B cell (primary cell): ENCODE measurements at regions not wholly inside any gene's neighbourhood (a gene's known extent, or its start where the extent isn't known, plus 50 kb on each side); places are given as distances from the start of the nearest gene placed in this dataset.

Source experiments
- ATAC-seq: fragments of 200-7000 bp; cut with Tn5 transposase; one replicate; pipeline ENCODE4 v1.10.0; 2021; ENCODE audit warnings: low read depth, mild to moderate bottlenecking, moderate number of reproducible peaks, moderate library complexity
- CTCF ChIA-PET: fragments of 350-600 bp; sonication (Branson Sonifier 250); formaldehyde crosslinking; loops from one replicate; lab custom pipeline; 2021; ENCODE audit warnings: antibody characterized with exemption, inconsistent platforms; lab: Charles Lee
- POLR2A ChIA-PET: fragments of 350-600 bp; sonication (Branson Sonifier 250); formaldehyde crosslinking; loops from one replicate; lab custom pipeline; 2021; ENCODE audit warnings: antibody characterized with exemption; lab: Charles Lee
- DNase-seq: peaks from one replicate; pipeline ENCODE4 v3.0.0; 2013
- H2AFZ ChIP-seq: 2 replicates; pipeline ENCODE4 v1.6.1; 2012; ENCODE audit warnings: mild to moderate bottlenecking, low read depth, low read length; ENCODE audit not compliant: insufficient read depth, poor library complexity, severe bottlenecking
- H3K27ac ChIP-seq, 2 donors: 1 replicate in 1 of 2; 2 replicates in 1 of 2; pipeline ENCODE4 v1.5.1; 2012 to 2013; ENCODE audit warnings: low read length in 2 of 2, mild to moderate bottlenecking in 2 of 2, moderate library complexity in 1 of 2
- H3K27me3 ChIP-seq, 4 experiments: fragments of 200-600 bp in 1 of 4; sonication (generic) in 1 of 4; replicated peaks in 1 of 4; 1 replicate in 2 of 4; 2 replicates in 2 of 4; pipeline versions ENCODE4 v1.6.1 to v1.7.0; 2013 to 2016; ENCODE audit warnings: low read length in 3 of 4, mild to moderate bottlenecking in 2 of 4, mixed read lengths in 1 of 4, moderate library complexity in 1 of 4; ENCODE audit not compliant: insufficient read depth in 4 of 4, control insufficient read depth in 3 of 4; ENCODE audit errors: control extremely low read depth in 1 of 4
- H3K36me3 ChIP-seq, 2 experiments: replicated peaks in 1 of 2; 1 replicate in 1 of 2; 2 replicates in 1 of 2; pipeline versions ENCODE4 v1.6.1 to v1.7.1; 2013; ENCODE audit warnings: low read length in 1 of 2; ENCODE audit not compliant: insufficient read depth in 2 of 2, control insufficient read depth in 1 of 2; ENCODE audit errors: control extremely low read depth in 1 of 2, extremely low read depth in 1 of 2
- H3K4me1 ChIP-seq, 2 donors: fragments of 200-600 bp in 1 of 2; sonication (generic) in 1 of 2; 1 replicate in 1 of 2; 2 replicates in 1 of 2; pipeline versions ENCODE4 v1.5.1 to v1.6.1; 2013 to 2017; ENCODE audit warnings: low read length in 2 of 2; ENCODE audit not compliant: control insufficient read depth in 2 of 2, insufficient read depth in 2 of 2
- H3K4me2 ChIP-seq: replicated peaks from 2 replicates; pipeline ENCODE3; 2012; ENCODE audit warnings: mild to moderate bottlenecking, low read depth, low read length; ENCODE audit not compliant: poor library complexity, severe bottlenecking
- H3K4me3 ChIP-seq, 5 experiments: fragments of 200-600 bp in 1 of 5; sonication (generic) in 1 of 5; 1 replicate in 3 of 5; 2 replicates in 2 of 5; pipeline versions ENCODE4 v1.5.1 to v1.7.0; 2011 to 2016; ENCODE audit warnings: low read length in 4 of 5, mild to moderate bottlenecking in 4 of 5, low read depth in 2 of 5, control low read depth in 1 of 5, moderate library complexity in 1 of 5; ENCODE audit not compliant: insufficient read depth in 1 of 5; ENCODE audit errors: control extremely low read depth in 1 of 5, extremely low read depth in 1 of 5
- H3K79me2 ChIP-seq: fragments of 200-600 bp; sonication (generic); one replicate; pipeline ENCODE4 v1.6.0; 2016; ENCODE audit warnings: low read length; ENCODE audit not compliant: control insufficient read depth, insufficient read depth
- H3K9ac ChIP-seq: fragments of 200-600 bp; sonication (generic); 2 replicates; pipeline ENCODE4 v1.6.1; 2017; ENCODE audit warnings: mild to moderate bottlenecking, low read length, moderate library complexity
- H3K9me3 ChIP-seq, 3 donors: one replicate each; pipeline versions ENCODE4 v1.6.1 to v1.7.1; 2013; ENCODE audit warnings: low read length in 2 of 3; ENCODE audit not compliant: control insufficient read depth in 2 of 3, insufficient read depth in 1 of 3; ENCODE audit errors: control extremely low read depth in 1 of 3
- H4K20me1 ChIP-seq: 2 replicates; pipeline ENCODE4 v1.6.0; 2012; ENCODE audit warnings: mild to moderate bottlenecking, low read length; ENCODE audit not compliant: insufficient read depth, control insufficient read depth, poor library complexity, severe bottlenecking
- H3K27ac Mint-ChIP-seq: one replicate; pipeline ENCODE4 v1.8.0; 2021; ENCODE audit warnings: mixed read lengths
- H3K27me3 Mint-ChIP-seq: one replicate; pipeline ENCODE4 v1.8.0; 2021; ENCODE audit warnings: mixed read lengths
- H3K4me1 Mint-ChIP-seq: one replicate; pipeline ENCODE4 v1.8.0; 2021; ENCODE audit warnings: mixed read lengths
- H3K4me3 Mint-ChIP-seq: one replicate; pipeline ENCODE4 v1.8.0; 2021; ENCODE audit warnings: mixed read lengths
- H3K9me3 Mint-ChIP-seq: one replicate; pipeline ENCODE4 v1.8.0; 2022; ENCODE audit warnings: mixed read lengths; ENCODE audit not compliant: insufficient read depth
- EZH2 ChIP-seq: IDR thresholded peaks from 2 replicates; pipeline ENCODE4 v1.6.1; 2012; ENCODE audit warnings: borderline replicate concordance, low read depth, mild to moderate bottlenecking, moderate library complexity, low read length; ENCODE audit not compliant: insufficient read depth, poor library complexity, severe bottlenecking
- WGBS: methylation state at CpG from one replicate; pipeline ENCODE4 v1.1.5; 2013; ENCODE audit warnings: missing lambda C conversion rate; ENCODE audit not compliant: insufficient coverage; 5-methylcytosine and 5-hydroxymethylcytosine counted together
- intact Hi-C: fragments of 100-400 bp; cut with micrococcal nuclease; formaldehyde crosslinking; loops from one replicate; pipeline ENCODE4 v1.10.0; 2022
- TF ChIP-seq, protein P1 (sequence below): fragments of 200-600 bp; IDR thresholded peaks from one replicate; pipeline ENCODE4 v1.8.0; 2022; ENCODE audit warnings: antibody characterized with exemption, mild to moderate bottlenecking

DNA sequence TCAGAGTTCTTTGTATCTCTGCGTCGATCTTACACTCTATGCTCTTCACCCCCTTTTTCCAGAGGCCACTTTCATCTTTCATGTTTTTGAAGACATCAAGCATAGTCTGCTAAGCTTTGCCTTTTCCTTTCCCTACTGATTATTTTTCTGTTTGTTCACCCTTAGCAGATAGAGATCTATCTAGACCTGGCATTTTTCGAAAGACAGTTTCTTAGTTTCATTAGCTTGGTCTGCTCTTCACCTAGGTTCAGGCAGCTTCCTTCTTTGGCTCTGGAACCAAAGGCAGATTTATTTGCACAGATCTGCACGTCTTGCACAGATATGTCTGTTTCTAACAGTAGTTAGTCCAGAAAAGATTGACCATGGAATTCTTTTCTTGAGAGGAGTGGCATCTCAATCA lies 122.7 kb upstream of the HS3ST5 start:
- H3K4me3 ChIP-seq = no peak overlapping the region
- H3K9ac ChIP-seq = no peak overlapping the region
- CTCF ChIA-PET = no interaction called here
- H3K79me2 ChIP-seq = no peaks in the 10 kb centered on the region
- H3K4me2 ChIP-seq = no peak overlapping the region
- no peaks in the 10 kb centered on the region for H3K9me3 Mint-ChIP-seq
- H2AFZ ChIP-seq = no peak overlapping the region
- DNase-seq = no peak
- no peak overlapping the region for H3K27ac ChIP-seq
- H4K20me1 ChIP-seq = no peaks in the 10 kb centered on the region
- 95% methylated on average over 3 of the region's 4 CpGs for WGBS
- H3K4me3 Mint-ChIP-seq = no peak overlapping the region
- no peaks in the 10 kb centered on the region for H3K27me3 Mint-ChIP-seq
- no peak overlapping the region for H3K27ac Mint-ChIP-seq
- no peaks in the 10 kb centered on the region for H3K27me3 ChIP-seq
- H3K36me3 ChIP-seq = no peaks in the 10 kb centered on the region
- no peak for TF ChIP-seq EZH2
- no peaks in the 10 kb centered on the region for H3K9me3 ChIP-seq
- intact Hi-C loops = no loop called here
- POLR2A ChIA-PET = no interaction called here
- H3K4me1 Mint-ChIP-seq = no peaks in the 10 kb centered on the region
- H3K4me1 ChIP-seq = no peaks in the 10 kb centered on the region
- ATAC-seq = no peak

DNA sequence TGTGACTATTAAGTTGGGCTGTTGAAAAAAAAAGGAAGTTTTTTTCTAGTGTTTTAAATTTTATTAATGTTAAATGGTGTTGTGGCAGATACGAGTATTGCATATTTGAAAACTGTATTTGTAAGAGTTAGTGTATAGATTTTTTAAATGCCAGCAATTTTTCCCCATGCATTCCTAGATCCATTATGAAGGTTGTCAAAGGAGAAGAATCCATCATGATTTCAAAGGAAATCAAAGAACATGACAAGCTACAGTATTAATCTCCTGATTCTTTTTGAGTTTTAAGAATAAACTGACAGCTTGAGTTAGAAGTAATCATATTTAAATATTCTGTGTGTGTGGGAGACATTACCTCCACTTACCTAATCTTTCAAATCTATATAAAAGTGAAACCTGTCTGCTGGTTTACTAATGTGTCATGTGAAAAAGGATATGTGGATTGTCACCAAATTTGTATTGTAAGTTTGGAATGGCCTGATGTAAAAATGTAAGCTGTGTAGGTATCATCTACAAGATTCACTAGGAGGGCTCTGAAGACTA lies 111.0 kb upstream of the HS3ST5 start:
- no peak overlapping the region for H3K27ac ChIP-seq
- Mint-ChIP-seq H3K4me1 (no peaks in the 10 kb centered on the region), H3K27me3 (no peaks in the 10 kb centered on the region), H3K9me3 (no peaks in the 10 kb centered on the region), H3K27ac (no peak overlapping the region), H3K4me3 (no peak overlapping the region)
- H3K36me3 ChIP-seq = no peaks in the 10 kb centered on the region
- H3K4me1 ChIP-seq = no peaks in the 10 kb centered on the region
- POLR2A ChIA-PET = no interaction called here
- H3K4me2 ChIP-seq = no peak overlapping the region
- TF ChIP-seq, protein P1, sequence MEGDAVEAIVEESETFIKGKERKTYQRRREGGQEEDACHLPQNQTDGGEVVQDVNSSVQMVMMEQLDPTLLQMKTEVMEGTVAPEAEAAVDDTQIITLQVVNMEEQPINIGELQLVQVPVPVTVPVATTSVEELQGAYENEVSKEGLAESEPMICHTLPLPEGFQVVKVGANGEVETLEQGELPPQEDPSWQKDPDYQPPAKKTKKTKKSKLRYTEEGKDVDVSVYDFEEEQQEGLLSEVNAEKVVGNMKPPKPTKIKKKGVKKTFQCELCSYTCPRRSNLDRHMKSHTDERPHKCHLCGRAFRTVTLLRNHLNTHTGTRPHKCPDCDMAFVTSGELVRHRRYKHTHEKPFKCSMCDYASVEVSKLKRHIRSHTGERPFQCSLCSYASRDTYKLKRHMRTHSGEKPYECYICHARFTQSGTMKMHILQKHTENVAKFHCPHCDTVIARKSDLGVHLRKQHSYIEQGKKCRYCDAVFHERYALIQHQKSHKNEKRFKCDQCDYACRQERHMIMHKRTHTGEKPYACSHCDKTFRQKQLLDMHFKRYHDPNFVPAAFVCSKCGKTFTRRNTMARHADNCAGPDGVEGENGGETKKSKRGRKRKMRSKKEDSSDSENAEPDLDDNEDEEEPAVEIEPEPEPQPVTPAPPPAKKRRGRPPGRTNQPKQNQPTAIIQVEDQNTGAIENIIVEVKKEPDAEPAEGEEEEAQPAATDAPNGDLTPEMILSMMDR = no peak
- TF ChIP-seq EZH2 = no peak
- no peaks in the 10 kb centered on the region for H3K9me3 ChIP-seq
- no peaks in the 10 kb centered on the region for H3K27me3 ChIP-seq
- intact Hi-C loops = no loop called here
- ATAC-seq = no peak
- no peak for DNase-seq
- no peak overlapping the region for H2AFZ ChIP-seq
- CTCF ChIA-PET = no interaction called here
- H3K4me3 ChIP-seq = no peak overlapping the region
- H3K9ac ChIP-seq = no peak overlapping the region
- WGBS = no CpG with 5 or more reads among the region's 1 CpG
- no peaks in the 10 kb centered on the region for H4K20me1 ChIP-seq
- H3K79me2 ChIP-seq = no peaks in the 10 kb centered on the region
